ENCODE measurements at regions not wholly inside any gene's neighbourhood (a gene's known extent, or its start where the extent isn't known, plus 50 kb on each side); places are given as distances from the start of the nearest gene placed in this dataset.
"Not testable (repeated sequence)": the region's sequence is repeated elsewhere in the genome, so short reads cannot be mapped to it uniquely, and the experiment has no call there.

DNA sequence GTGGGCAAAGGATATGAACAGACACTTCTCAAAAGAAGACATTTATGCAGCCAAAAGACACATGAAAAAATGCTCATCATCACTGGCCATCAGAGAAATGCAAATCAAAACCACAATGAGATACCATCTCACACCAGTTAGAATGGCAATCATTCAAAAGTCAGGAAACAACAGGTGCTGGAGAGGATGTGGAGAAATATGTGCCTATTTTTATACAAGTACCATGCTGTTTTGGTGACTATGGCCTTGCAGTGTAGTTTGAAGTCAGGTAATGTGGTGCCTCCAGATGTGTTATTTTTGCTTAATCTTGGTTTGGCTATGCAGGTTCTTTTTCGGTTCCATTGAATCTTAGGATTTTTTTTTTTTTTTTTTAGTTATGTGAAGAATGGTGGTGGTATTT is 387.7 kb upstream of the ST8SIA4 start:
- not testable (repeated sequence) for TF ChIP-seq CTCF, POLR2A (IDR thresholded peaks at IDR 0.05)
